A549 (cell line): ENCODE measurements at regions not wholly inside any gene's neighbourhood (a gene's known extent, or its start where the extent isn't known, plus 50 kb on each side); places are given as distances from the start of the nearest gene placed in this dataset.

Experiments
- ATAC-seq, 2 experiments: fragments of 200-7000 bp in 1 of 2; fragments of >200 bp in 1 of 2; cut with Nextera tagmentation in 1 of 2; cut with Tn5 transposase in 1 of 2; 3 replicates each; pipeline versions ENCODE4 v1.8.0 to v1.9.1; 2018 to 2020; ENCODE audit warnings: mild to moderate bottlenecking in 1 of 2, moderate library complexity in 1 of 2
- CTCF ChIA-PET: fragments of 300-600 bp; sonication (Branson Sonifier 250); formaldehyde crosslinking; extraction: SDS; loops from one replicate; lab custom pipeline; 2021; ENCODE audit warnings: antibody characterized with exemption, inconsistent platforms; lab: Yijun Ruan, JAX
- POLR2A ChIA-PET: fragments of 350-600 bp; formaldehyde crosslinking; extraction: SDS; loops from one replicate; lab custom pipeline; 2021; ENCODE audit warnings: antibody characterized with exemption, inconsistent platforms; lab: Yijun Ruan, JAX
- DNase-seq, 2 experiments: peaks; one replicate each; pipeline versions ENCODE4 v3.0.0 to v3.0.0-alpha.2; 2011 to 2016; ENCODE audit warnings: low read depth in 1 of 2, low spot score in 1 of 2
- FAIRE-seq: peaks from 2 replicates; lab custom pipeline; 2011; peaks lifted over from hg19 to GRCh38; lab: Jason Lieb, UNC
- H3K27ac ChIP-seq, 2 experiments: fragments of >200 bp; sonication (Bioruptor Twin); formaldehyde crosslinking; 3 replicates each; pipeline ENCODE4 v1.5.1; 2016 to 2017
- H3K4me1 ChIP-seq: fragments of >200 bp; sonication (Bioruptor Twin); formaldehyde crosslinking; 3 replicates; pipeline ENCODE4 v1.6.1; 2016
- H3K4me2 ChIP-seq: fragments of >200 bp; sonication (Bioruptor Twin); formaldehyde crosslinking; 3 replicates; pipeline ENCODE4 v1.6.1; 2016
- H3K4me3 ChIP-seq: fragments of >200 bp; sonication (Bioruptor Twin); formaldehyde crosslinking; 3 replicates; pipeline ENCODE4 v1.5.1; 2016
- H3K9me3 ChIP-seq: fragments of >200 bp; sonication (Bioruptor Twin); formaldehyde crosslinking; 3 replicates; pipeline ENCODE4 v1.6.1; 2016
- CHD2 ChIP-seq: fragments of 150-350 bp; IDR thresholded peaks from 2 replicates; pipeline ENCODE4 v1.6.1; 2014; ENCODE audit warnings: low read length; ENCODE audit not compliant: partially characterized antibody
- CHD4 ChIP-seq: fragments of 200-600 bp; sonication (generic); IDR thresholded peaks from 2 replicates; pipeline ENCODE4 v1.6.1; 2016; ENCODE audit warnings: antibody characterized with exemption, mild to moderate bottlenecking, borderline replicate concordance
- HEYL ChIP-seq: fragments of 250-450 bp; sonication (Bioruptor Pico); IDR thresholded peaks from 2 replicates; pipeline ENCODE4 v1.8.0; 2021; ENCODE audit warnings: mild to moderate bottlenecking, moderate library complexity
- HOXA7 ChIP-seq: fragments of 250-450 bp; sonication (Bioruptor Pico); IDR thresholded peaks from 2 replicates; pipeline ENCODE4 v1.5.0; 2020; ENCODE audit warnings: mild to moderate bottlenecking, moderate library complexity
- JUN ChIP-seq, 2 experiments: fragments of >200 bp; sonication (Bioruptor Twin); formaldehyde crosslinking; IDR thresholded peaks; 2 replicates in 1 of 2; 3 replicates in 1 of 2; pipeline ENCODE4 v1.6.1; 2016 to 2017
- KDM1A ChIP-seq: fragments of 200-600 bp; sonication (generic); IDR thresholded peaks from 2 replicates; pipeline ENCODE4 v1.6.1; 2016; ENCODE audit warnings: low read depth, mild to moderate bottlenecking
- MAFK ChIP-seq: fragments of 450-650 bp; IDR thresholded peaks from 2 replicates; pipeline ENCODE4 v1.6.1; 2014; ENCODE audit not compliant: partially characterized antibody
- MAZ ChIP-seq: fragments of 150-350 bp; IDR thresholded peaks from 2 replicates; pipeline ENCODE4 v1.6.1; 2014; ENCODE audit warnings: antibody characterized with exemption, low read depth, low read length, borderline replicate concordance
- NFE2L2 ChIP-seq: fragments of 150-350 bp; conservative IDR thresholded peaks from 2 replicates; pipeline ENCODE4 v1.6.1; 2014; ENCODE audit warnings: low read length
- NR3C1 ChIP-seq: fragments of >200 bp; sonication (Bioruptor Twin); formaldehyde crosslinking; IDR thresholded peaks from 3 replicates; pipeline ENCODE4 v1.6.1; 2017
- POLR2AphosphoS2 ChIP-seq: conservative IDR thresholded peaks from 2 replicates; pipeline ENCODE4 v1.6.1; 2012; ENCODE audit warnings: low read length, improper control_type of control experiment, inconsistent platforms
- TFCP2L1 ChIP-seq: fragments of 250-450 bp; sonication (Bioruptor Pico); IDR thresholded peaks from 2 replicates; pipeline ENCODE4 v1.5.0; 2021; ENCODE audit warnings: mild to moderate bottlenecking
- ZFP36 ChIP-seq: fragments of 450-650 bp; IDR thresholded peaks from 2 replicates; pipeline ENCODE4 v1.6.1; 2014; ENCODE audit warnings: borderline replicate concordance; ENCODE audit not compliant: partially characterized antibody
- WGBS: methylation state at CpG from one replicate; pipeline ENCODE4 v1.1.6; 2017; ENCODE audit errors: missing lambda C conversion rate; 5-methylcytosine and 5-hydroxymethylcytosine counted together
- TF ChIP-seq, protein P1 (sequence below): fragments of 250-450 bp; sonication (Bioruptor Pico); IDR thresholded peaks from 2 replicates; pipeline ENCODE4 v1.5.0; 2021; ENCODE audit warnings: mild to moderate bottlenecking, moderate library complexity, borderline replicate concordance
- TF ChIP-seq, protein P2 (sequence below): IDR thresholded peaks from 2 replicates; pipeline ENCODE4 v1.6.1; 2012; ENCODE audit warnings: low read depth, borderline replicate concordance
- TF ChIP-seq, protein P3 (sequence below): fragments of 250-450 bp; sonication (Bioruptor Pico); IDR thresholded peaks from 2 replicates; pipeline ENCODE4 v1.5.0; 2020; ENCODE audit warnings: low read depth, mild to moderate bottlenecking, moderate library complexity
- TF ChIP-seq, protein P4 (sequence below): fragments of >200 bp; sonication (Bioruptor Twin); formaldehyde crosslinking; IDR thresholded peaks from 2 replicates; pipeline ENCODE4 v1.6.1; 2016
- TF ChIP-seq, protein P5 (sequence below): fragments of >200 bp; sonication (Bioruptor Twin); formaldehyde crosslinking; IDR thresholded peaks from 3 replicates; pipeline ENCODE4 v1.5.1; 2016
- TF ChIP-seq, protein P6 (sequence below): IDR thresholded peaks from 2 replicates; pipeline ENCODE4 v1.6.1; 2012

DNA sequence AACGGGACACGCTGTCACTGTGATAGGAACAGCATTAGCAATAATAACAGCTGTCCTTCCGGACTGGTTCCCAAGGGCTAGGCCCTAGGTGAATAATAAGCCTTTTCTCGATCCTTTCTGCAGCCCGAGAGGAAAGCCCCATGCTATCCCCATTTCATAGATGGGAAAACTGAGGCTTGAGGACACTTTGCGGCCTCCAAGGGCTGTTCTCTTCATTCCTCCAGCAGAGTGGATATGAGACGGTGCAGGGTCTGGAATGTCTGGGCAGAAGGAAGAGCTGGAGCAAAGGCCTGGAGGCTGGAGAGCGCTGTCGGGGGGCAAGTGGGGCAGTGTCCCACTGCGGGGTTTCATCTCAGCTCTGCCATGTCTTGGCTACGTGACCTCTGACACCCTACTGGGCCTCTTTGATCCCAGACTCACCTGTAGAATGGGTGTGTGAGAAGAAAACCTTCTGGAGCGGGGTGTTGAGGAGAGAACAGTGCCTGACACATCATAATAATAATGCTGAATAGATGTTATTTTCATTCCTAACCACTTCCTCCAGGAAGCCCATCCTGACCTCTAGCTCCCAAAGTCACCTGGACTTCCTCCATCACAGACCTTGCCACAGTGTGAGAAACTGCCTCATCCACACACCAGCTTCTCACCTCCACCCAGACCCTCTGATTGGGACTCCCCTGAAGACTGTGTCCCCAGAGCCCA lies 74.8 kb downstream of the CEBPB start:
- ATAC-seq (no peak), DNase-seq (no peak), FAIRE-seq (no peak)
- 93% methylated on average over 12 of the region's 12 CpGs for WGBS
- ChIA-PET POLR2A (no interaction called here), CTCF (interaction anchor here (0.8 to 1.9 kb wide), 9 partner anchors 8 to 311 kb away, joined by 3 to 4 read pairs (median 3); no protein-coding TSS in a partner anchor)
- H3K27ac ChIP-seq, result peak overlapping the region; percentile 49 to 80; a peak in 4 of 6 replicates
- TF ChIP-seq CHD4 (peak; percentile 35; the same call in 1 of the 2 replicates), CHD2 (no peak), MAFK (peak; percentile 60), NFE2L2 (no peak), TFCP2L1 (CRISPR knock-in tag) (no peak), ZFP36 (peak; percentile 60), JUN (IDR thresholded peaks at IDR 0.05) (no peak), POLR2AphosphoS2 (no peak)
- TF ChIP-seq, protein P1, sequence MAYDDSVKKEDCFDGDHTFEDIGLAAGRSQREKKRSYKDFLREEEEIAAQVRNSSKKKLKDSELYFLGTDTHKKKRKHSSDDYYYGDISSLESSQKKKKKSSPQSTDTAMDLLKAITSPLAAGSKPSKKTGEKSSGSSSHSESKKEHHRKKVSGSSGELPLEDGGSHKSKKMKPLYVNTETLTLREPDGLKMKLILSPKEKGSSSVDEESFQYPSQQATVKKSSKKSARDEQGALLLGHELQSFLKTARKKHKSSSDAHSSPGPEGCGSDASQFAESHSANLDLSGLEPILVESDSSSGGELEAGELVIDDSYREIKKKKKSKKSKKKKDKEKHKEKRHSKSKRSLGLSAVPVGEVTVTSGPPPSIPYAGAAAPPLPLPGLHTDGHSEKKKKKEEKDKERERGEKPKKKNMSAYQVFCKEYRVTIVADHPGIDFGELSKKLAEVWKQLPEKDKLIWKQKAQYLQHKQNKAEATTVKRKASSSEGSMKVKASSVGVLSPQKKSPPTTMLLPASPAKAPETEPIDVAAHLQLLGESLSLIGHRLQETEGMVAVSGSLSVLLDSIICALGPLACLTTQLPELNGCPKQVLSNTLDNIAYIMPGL (CRISPR knock-in tag), result no peak
- H3K4me2 ChIP-seq, result no peak overlapping the region
- H3K4me3 ChIP-seq, result no peak overlapping the region
- peaks cover 44% of the 10 kb centered on the region for H3K4me1 ChIP-seq
- no peaks in the 10 kb centered on the region for H3K9me3 ChIP-seq

DNA sequence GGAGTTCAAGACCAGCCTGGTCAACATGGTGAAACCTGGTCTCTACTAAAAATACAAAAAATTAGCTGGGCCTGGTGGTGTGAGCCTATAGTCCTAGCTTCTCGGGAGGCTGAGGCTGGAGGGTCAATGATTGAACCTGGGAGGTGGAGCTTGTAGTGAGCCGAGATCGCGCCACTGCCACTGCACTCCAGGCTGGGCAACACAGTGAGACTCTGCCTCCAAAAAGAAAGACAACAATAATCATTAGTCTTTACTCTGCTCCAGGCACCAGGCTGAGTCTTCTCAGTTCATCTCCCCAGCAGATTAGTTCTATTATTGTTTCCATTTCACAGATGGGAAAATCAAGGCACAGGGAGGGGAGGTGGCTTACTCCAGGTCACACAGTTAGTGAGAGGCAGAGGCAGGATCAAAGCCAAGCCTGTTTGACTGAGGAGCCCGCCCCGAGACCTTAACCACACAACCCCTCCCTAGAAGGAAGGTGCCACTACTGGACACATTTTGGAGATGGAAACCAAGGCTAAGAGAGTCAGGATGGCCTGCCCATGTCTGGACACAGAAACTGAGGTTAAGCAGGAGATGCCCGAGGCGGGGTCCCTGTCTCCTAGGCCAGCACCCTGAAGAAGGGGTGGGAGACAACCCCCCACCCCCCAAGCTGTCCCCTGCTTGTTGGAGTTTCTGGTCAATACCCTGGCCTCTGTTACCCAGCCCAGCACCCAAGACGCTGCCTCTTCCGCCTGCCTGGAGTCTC lies 75.8 kb downstream of the CEBPB start:
- Histone ChIP-seq H3K4me2 (peak overlapping the region; percentile 54; the same call in 2 of the 3 replicates), H3K4me3 (no peak overlapping the region), H3K9me3 (no peaks in the 10 kb centered on the region), H3K4me1 (peaks cover 33% of the 10 kb centered on the region), H3K27ac (peak overlapping the region; percentile 62 to 80)
- FAIRE-seq, result no peak
- WGBS, result 92% methylated on average over 10 of the region's 10 CpGs
- no peak for DNase-seq
- CTCF ChIA-PET, result interaction anchor here (0.5 to 1.3 kb wide), 9 partner anchors 7 to 455 kb away, joined by 3 to 4 read pairs (median 3); no protein-coding TSS in a partner anchor
- POLR2A ChIA-PET, result no interaction called here
- TF ChIP-seq NR3C1, result no peak
- TF ChIP-seq, protein P2, sequence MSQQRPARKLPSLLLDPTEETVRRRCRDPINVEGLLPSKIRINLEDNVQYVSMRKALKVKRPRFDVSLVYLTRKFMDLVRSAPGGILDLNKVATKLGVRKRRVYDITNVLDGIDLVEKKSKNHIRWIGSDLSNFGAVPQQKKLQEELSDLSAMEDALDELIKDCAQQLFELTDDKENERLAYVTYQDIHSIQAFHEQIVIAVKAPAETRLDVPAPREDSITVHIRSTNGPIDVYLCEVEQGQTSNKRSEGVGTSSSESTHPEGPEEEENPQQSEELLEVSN, result no peak
- ATAC-seq, result no peak

DNA sequence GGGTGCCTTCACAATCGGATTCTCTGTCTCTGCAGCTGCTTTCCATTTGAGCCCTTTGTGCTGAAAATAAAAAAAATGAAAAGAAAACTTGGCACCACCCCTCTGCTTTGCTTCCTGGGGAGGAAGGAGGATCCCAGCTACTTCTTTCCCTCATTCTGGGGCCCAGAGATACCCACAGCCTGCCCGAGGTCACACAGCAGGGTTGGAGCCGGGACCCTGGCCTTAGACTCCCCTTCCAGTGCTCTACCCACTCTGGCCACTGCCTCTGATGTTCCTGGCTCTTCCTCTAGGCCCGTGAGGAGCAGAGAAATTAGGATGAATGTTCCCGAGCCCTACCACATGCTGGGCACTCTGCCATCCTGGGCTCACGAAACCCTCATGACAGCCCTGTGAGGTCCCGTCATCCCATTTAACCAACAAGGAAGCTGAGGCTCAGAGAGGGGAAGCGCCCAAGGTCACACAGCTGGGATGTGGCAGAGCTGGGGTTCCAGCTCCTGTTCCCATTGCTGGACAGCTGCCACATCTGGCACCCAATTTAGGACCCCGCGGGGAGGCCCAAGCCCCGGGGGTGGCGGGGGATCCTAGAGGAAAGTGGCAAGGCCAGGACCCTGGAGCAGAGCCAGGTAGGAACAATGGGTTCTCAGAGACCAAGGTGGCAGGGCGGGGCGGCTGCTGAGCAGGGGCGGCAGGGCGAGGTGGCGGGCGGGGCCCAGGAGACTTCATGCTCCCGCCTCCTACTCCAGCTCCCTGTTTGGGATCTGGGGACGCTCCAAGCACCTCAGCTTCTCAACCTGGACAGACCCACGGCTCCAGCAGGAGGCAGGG lies 76.6 kb downstream of the CEBPB start:
- ChIA-PET CTCF (interaction anchor here (0.5 to 1.3 kb wide), 3 partner anchors 9 to 454 kb away, joined by 3 to 4 read pairs (median 4); no protein-coding TSS in a partner anchor), POLR2A (no interaction called here)
- TF ChIP-seq, protein P3, sequence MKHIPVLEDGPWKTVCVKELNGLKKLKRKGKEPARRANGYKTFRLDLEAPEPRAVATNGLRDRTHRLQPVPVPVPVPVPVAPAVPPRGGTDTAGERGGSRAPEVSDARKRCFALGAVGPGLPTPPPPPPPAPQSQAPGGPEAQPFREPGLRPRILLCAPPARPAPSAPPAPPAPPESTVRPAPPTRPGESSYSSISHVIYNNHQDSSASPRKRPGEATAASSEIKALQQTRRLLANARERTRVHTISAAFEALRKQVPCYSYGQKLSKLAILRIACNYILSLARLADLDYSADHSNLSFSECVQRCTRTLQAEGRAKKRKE (CRISPR knock-in tag), result no peak
- no peak for TF ChIP-seq JUN (IDR thresholded peaks at IDR 0.05)
- TF ChIP-seq KDM1A, result 0 out of 2 replicates have a peak, but pooled peaks have one; percentile 16
- no peak for TF ChIP-seq NR3C1
- no peak for TF ChIP-seq HEYL (CRISPR knock-in tag)
- no peak for TF ChIP-seq HOXA7 (CRISPR knock-in tag)
- TF ChIP-seq, protein P4, sequence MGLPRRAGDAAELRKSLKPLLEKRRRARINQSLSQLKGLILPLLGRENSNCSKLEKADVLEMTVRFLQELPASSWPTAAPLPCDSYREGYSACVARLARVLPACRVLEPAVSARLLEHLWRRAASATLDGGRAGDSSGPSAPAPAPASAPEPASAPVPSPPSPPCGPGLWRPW, result no peak
- no peak for TF ChIP-seq MAZ
- TF ChIP-seq, protein P5, sequence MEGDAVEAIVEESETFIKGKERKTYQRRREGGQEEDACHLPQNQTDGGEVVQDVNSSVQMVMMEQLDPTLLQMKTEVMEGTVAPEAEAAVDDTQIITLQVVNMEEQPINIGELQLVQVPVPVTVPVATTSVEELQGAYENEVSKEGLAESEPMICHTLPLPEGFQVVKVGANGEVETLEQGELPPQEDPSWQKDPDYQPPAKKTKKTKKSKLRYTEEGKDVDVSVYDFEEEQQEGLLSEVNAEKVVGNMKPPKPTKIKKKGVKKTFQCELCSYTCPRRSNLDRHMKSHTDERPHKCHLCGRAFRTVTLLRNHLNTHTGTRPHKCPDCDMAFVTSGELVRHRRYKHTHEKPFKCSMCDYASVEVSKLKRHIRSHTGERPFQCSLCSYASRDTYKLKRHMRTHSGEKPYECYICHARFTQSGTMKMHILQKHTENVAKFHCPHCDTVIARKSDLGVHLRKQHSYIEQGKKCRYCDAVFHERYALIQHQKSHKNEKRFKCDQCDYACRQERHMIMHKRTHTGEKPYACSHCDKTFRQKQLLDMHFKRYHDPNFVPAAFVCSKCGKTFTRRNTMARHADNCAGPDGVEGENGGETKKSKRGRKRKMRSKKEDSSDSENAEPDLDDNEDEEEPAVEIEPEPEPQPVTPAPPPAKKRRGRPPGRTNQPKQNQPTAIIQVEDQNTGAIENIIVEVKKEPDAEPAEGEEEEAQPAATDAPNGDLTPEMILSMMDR, result no peak
- TF ChIP-seq, protein P6, sequence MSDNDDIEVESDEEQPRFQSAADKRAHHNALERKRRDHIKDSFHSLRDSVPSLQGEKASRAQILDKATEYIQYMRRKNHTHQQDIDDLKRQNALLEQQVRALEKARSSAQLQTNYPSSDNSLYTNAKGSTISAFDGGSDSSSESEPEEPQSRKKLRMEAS, result peak; percentile 16; the same call in 1 of the 2 replicates
- peak overlapping the region; percentile 54 for H3K4me2 ChIP-seq
- DNase-seq, result peak; percentile 77 to 78
- no peak overlapping the region for H3K4me3 ChIP-seq
- peak; percentile 57 to 78; a peak in 5 of 6 replicates for ATAC-seq
- peaks cover 27% of the 10 kb centered on the region for H3K4me1 ChIP-seq
- peak overlapping the region; percentile 62 to 80 for H3K27ac ChIP-seq
- 63% methylated on average over 15 of the region's 21 CpGs for WGBS
- no peak for FAIRE-seq
- no peaks in the 10 kb centered on the region for H3K9me3 ChIP-seq
